DMS53 (cell line): ENCODE measurements at regions not wholly inside any gene's neighbourhood (a gene's known extent, or its start where the extent isn't known, plus 50 kb on each side); places are given as distances from the start of the nearest gene placed in this dataset.
A peak's percentile ranks its signal among the peaks of the same experiment; 100 is the strongest.
"Not testable (repeated sequence)": the region's sequence is repeated elsewhere in the genome, so short reads cannot be mapped to it uniquely, and the experiment has no call there.

Experiments
- DNase-seq: peaks from one replicate; lab custom pipeline; 2025; lab: John Stamatoyannopoulos, UW

GRCh38 chr6:69487688-69488087 is 309.1 kb downstream of the LMBRD1 start:
- peak; percentile 61 for DNase-seq

DNA sequence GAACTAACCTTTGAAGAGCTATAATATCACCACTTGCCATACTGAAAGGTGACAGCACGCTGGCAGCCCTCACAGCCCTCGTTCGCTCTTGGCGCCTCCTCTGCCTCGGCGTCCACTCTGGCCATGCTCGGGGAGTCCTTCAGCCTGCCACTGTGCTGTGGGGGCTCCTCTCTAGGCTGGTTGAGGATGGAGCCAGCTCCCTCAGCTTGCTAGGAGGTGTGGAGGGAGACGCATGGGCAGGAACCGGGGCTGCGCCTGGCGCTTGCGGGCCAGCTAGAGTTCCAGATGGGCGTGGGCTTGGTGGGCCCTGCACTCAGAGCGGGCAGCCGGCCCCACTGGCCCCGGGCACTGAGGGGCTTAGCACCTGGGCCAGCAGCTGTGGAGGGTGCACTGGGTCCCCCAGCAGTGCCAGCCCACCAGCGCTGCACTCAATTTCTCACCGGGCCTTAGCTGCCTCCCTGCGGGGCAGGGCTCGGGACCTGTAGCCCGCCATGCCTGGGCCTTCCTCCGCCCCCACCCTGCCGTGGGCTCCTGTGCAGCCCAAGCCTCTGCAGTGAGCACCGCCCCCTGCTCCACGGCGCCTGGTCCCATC is 329.7 kb downstream of the LMBRD1 start:
- DNase-seq: no peak

DNA sequence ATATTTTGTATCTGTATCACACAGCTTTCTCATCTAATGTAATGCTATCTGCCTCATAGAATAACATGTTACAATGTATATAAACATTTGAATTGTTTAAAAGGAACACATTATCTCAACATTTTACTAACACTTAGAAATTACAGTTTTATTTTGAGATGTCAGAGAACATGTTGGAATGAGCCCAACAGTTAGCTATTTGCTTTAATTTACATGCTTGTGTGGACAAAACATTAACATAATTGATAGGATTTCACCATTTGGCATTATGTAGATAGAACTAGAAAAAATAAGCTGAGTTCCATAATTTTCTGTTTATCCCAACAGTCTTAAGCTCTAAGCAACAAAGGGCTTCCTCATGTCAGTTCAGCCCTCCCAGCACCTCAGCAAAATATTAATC is 330.9 kb downstream of the LMBRD1 start:
- DNase-seq: no peak

GRCh38 chr6:69456086-69456485 is 340.7 kb downstream of the LMBRD1 start:
- peak; percentile 55 for DNase-seq

DNA sequence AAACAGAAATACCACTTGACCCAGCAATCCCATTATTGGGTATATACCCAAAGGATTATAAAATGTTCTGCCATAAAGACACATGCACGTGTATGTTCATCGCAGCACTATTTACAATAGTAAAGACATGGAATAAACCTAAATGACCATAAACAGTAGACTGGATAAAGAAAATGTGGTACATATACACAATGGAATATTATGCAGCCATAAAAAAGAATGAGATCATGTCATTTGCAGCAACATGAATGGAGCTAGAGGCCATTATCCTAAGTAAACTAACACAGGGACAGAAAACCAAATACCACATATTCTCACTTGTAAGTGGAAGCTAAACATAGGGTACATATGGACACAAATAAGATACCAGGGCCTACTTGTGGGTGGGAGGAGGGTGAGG is 342.2 kb downstream of the LMBRD1 start:
- DNase-seq: not testable (repeated sequence)

GRCh38 chr6:69450493-69450892 is 346.3 kb downstream of the LMBRD1 start:
- not testable (repeated sequence) for DNase-seq

DNA sequence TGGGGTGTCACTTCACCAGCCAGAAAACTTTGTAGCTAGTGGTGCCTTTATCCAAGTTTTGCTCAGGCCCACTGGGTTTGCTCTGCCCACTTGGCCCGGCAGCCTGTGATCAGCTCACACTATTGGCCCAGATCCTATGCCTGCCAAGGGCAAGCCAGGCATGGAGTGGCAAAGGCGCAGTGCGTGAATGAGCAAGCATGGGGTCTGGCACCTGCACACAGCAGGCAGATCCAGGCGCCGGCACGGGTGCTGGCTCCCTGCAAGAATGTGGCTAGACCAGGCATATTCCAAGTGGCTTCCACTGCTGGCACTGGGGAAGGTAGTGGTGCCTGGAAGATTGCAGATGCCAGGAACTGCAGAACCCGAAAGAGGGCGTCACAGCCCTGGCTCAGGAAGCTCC is 346.9 kb downstream of the LMBRD1 start:
- DNase-seq: no peak
